ENCODE measurements at regions not wholly inside any gene's neighbourhood (a gene's known extent, or its start where the extent isn't known, plus 50 kb on each side); places are given as distances from the start of the nearest gene placed in this dataset.
"Not testable (repeated sequence)": the region's sequence is repeated elsewhere in the genome, so short reads cannot be mapped to it uniquely, and the experiment has no call there.

DNA sequence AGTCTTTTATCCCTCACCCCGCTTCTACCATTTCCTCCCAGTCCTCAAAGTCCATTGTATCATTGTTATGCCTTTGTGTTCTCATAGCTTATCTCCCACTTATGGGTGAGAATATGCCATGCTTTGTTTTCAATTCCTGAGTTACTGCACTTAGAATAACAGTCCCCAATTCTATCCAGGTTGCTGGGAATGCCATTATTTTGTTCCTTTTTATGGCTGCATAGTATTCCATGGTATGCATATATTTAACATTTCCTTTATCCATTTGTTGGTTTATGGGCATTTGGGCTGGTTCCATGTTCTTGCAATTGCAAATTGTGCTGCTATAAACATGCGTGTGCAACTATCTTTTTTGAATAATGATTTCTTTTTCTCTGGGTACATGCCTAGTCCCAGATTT lies 114.9 kb downstream of the VPREB1 start:
- Histone ChIP-seq H3K36me3 (no peaks in the 10 kb centered on the region), H3K9me3 (no peaks in the 10 kb centered on the region), H3K4me3 (no peak overlapping the region), H3K27me3 (peaks cover 21% of the 10 kb centered on the region)
- no peak for DNase-seq

DNA sequence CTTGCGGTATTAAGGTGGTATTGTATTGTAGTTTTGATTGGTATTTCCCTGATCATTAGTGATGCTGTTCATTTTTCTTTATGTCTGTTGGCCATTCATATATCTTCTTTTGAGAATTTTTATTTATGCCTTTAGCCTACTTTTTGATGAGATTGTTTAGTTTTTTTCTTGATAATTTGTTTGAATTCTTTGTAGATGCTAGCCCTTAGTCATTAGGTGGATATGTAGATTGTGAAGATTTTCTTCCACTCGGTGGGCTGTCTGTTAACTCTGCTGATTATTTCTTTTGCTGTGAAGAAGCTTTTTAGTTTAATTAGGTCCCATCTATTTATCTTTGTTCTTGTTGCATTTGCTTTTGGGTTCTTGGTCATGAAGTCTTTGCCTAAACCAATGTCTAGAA lies 115.4 kb downstream of the VPREB1 start:
- DNase-seq: no peak
- no peaks in the 10 kb centered on the region for H3K9me3 ChIP-seq
- no peaks in the 10 kb centered on the region for H3K36me3 ChIP-seq
- peaks cover 21% of the 10 kb centered on the region for H3K27me3 ChIP-seq
- H3K4me3 ChIP-seq: no peak overlapping the region

GRCh38 chr22:22362311-22362710 lies 117.7 kb downstream of the VPREB1 start:
- Histone ChIP-seq H3K36me3 (no peaks in the 10 kb centered on the region), H3K9me3 (no peaks in the 10 kb centered on the region), H3K4me3 (no peak overlapping the region), H3K27me3 (peaks cover 31% of the 10 kb centered on the region)
- no peak for DNase-seq

- Histone ChIP-seq H3K4me3 (no peak overlapping the region), H3K9me3 (no peaks in the 10 kb centered on the region), H3K27me3 (peaks cover 36% of the 10 kb centered on the region), H3K36me3 (no peaks in the 10 kb centered on the region)
- DNase-seq: no peak
Observed at GRCh38 chr22:22362936-22363335, 118.3 kb downstream of the VPREB1 start.

DNA sequence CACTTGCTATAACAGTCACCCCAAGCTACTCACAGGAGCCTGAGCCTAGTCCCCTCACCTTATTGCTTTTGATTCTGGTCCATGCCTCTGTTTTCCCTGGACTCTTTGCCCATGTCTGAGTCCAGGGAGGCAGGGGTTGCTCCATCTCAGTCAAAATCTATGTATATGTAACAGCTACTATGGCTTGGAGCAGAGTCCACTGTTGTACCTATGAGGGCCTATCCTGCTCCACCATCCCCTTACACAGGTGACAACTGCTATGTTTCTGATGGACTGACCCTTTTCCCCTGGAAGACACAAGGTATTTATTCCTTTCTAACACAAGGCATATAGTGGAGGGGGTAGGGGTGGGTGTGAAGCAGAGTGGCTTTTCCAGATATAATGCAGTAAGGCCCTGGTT lies 119.6 kb downstream of the VPREB1 start:
- Histone ChIP-seq H3K27me3 (peaks cover 38% of the 10 kb centered on the region), H3K36me3 (no peaks in the 10 kb centered on the region), H3K4me3 (no peak overlapping the region), H3K9me3 (no peaks in the 10 kb centered on the region)
- no peak for DNase-seq

GRCh38 chr22:22366537-22366936 lies 122.0 kb downstream of the VPREB1 start:
- H3K9me3 ChIP-seq: no peaks in the 10 kb centered on the region
- no peak for DNase-seq
- H3K4me3 ChIP-seq: no peak overlapping the region
- H3K36me3 ChIP-seq: no peaks in the 10 kb centered on the region
- H3K27me3 ChIP-seq: peaks cover 24% of the 10 kb centered on the region

DNA sequence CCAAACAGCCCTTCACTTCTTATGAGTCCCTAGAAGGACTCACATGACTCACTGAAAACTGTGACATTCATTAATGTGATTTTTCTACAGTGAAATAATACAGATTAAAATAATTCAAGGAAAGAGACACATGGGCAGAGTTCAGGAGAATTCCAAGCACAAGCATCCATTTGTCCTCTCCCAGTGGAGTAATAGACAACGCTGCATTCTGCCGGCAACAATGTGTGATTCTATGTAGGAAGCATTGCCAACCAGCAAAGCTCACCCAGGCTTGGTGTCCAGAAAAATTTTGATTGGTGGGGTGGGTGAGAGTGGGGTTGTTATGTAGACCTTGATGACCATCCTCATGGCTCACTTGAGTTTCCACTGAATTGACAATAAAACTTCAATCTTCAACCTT lies 123.9 kb downstream of the VPREB1 start:
- no peak for DNase-seq

GRCh38 chr22:22369219-22369963 lies 124.8 kb downstream of the VPREB1 start:
- H3K27me3 ChIP-seq: peaks cover 21% of the 10 kb centered on the region
- DNase-seq, H3K4me3 ChIP-seq, H3K36me3 ChIP-seq, H3K9me3 ChIP-seq: not testable (repeated sequence)

More for the DNA sequence above, 123.9 kb downstream of the VPREB1 start:
- Histone ChIP-seq H3K27me3 (peaks cover 21% of the 10 kb centered on the region), H3K36me3 (no peaks in the 10 kb centered on the region), H3K4me3 (no peak overlapping the region), H3K9me3 (no peaks in the 10 kb centered on the region)

DNA sequence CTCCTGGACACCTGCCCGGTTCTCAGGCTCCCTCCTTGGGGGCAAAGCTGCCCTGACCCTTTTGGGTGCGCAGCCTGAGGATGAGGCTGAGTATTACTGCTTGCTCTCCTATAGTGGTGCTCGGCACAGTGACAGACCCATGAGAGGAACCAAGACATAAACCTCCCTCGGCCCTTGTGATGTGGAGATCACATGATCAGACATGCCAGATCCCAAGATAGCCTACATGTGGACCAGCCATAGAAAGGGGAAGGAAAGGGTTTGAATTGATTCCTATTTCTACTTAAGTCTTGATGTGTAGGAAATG lies 125.3 kb downstream of the VPREB1 start:
- H3K27me3 ChIP-seq: peaks cover 21% of the 10 kb centered on the region
- DNase-seq: no peak
- H3K4me3 ChIP-seq: no peak overlapping the region
- H3K9me3 ChIP-seq: no peaks in the 10 kb centered on the region
- H3K36me3 ChIP-seq: no peaks in the 10 kb centered on the region

GRCh38 chr22:22371031-22371541 lies 126.5 kb downstream of the VPREB1 start:
- DNase-seq: no peak
- Histone ChIP-seq H3K9me3 (no peaks in the 10 kb centered on the region), H3K4me3 (no peak overlapping the region), H3K36me3 (no peaks in the 10 kb centered on the region), H3K27me3 (peaks cover 20% of the 10 kb centered on the region)

- DNase-seq: no peak
Observed at GRCh38 chr22:22372086-22372485, 127.5 kb downstream of the VPREB1 start.

GRCh38 chr22:22374163-22374562 lies 129.6 kb downstream of the VPREB1 start:
- DNase-seq: no peak
- Histone ChIP-seq H3K27me3 (no peaks in the 10 kb centered on the region; the same call in 1 of the 2 replicates), H3K4me3 (no peak overlapping the region), H3K36me3 (no peaks in the 10 kb centered on the region), H3K9me3 (no peaks in the 10 kb centered on the region)

More at GRCh38 chr22:22372086-22372485, 127.5 kb downstream of the VPREB1 start:
- H3K36me3 ChIP-seq: no peaks in the 10 kb centered on the region
- H3K4me3 ChIP-seq: no peak overlapping the region
- no peaks in the 10 kb centered on the region for H3K9me3 ChIP-seq
- peaks cover 10% of the 10 kb centered on the region for H3K27me3 ChIP-seq

DNA sequence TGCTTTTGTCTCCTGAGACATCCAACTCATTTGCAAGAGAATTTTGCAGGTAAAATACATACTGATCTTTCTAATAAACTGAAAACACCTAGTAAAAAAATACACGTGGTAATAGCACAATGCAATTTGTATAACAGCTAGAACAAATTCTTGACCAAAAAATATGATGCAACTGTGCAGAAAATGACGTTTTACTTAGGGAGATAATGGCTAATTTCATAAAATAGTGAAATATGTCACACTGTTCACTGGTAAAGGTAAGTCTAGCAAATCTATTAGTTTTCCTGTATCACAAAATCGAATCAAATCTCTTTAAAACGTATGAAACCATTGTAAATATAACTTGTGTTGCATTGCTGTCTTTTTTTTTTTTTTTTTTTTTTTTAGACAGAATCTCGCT lies 130.0 kb downstream of the VPREB1 start:
- Histone ChIP-seq H3K36me3 (no peaks in the 10 kb centered on the region), H3K27me3 (no peaks in the 10 kb centered on the region; the same call in 1 of the 2 replicates), H3K4me3 (no peak overlapping the region), H3K9me3 (no peaks in the 10 kb centered on the region)
- no peak for DNase-seq

GRCh38 chr22:22375576-22376351 lies 131.2 kb downstream of the VPREB1 start:
- Histone ChIP-seq H3K36me3 (no peaks in the 10 kb centered on the region), H3K9me3 (no peaks in the 10 kb centered on the region), H3K4me3 (no peak overlapping the region), H3K27me3 (no peaks in the 10 kb centered on the region; the same call in 1 of the 2 replicates)
- DNase-seq: no peak

- H3K9me3 ChIP-seq: no peaks in the 10 kb centered on the region
- DNase-seq: no peak
- H3K36me3 ChIP-seq: no peaks in the 10 kb centered on the region
- no peak overlapping the region for H3K4me3 ChIP-seq
- H3K27me3 ChIP-seq: no peaks in the 10 kb centered on the region; the same call in 1 of the 2 replicates
Observed at GRCh38 chr22:22376352-22376706, 131.7 kb downstream of the VPREB1 start.

DNA sequence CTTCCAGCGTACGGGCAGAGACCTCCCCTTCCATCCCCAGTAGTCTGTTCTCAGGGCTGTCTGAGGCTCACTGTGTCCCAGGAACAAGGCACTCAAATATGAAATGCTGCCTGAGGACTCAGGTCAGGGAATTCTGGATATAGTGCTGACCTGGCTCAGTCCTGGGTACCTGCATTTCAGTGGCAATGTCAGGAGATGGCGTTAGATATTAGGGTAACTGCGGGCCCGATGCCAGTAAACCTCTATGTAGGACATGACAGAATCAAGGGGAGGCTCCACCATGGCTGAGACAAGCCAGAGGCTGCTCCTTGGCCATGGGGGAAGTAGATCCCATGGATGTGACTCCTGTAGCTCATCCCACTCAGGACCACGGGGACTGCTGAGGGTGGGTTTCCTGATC lies 131.7 kb downstream of the ZNF280B start:
- not testable (repeated sequence) for H3K36me3 ChIP-seq, H3K27me3 ChIP-seq, DNase-seq, H3K4me3 ChIP-seq, H3K9me3 ChIP-seq

GRCh38 chr22:22377335-22377734 lies 131.2 kb downstream of the ZNF280B start:
- H3K9me3 ChIP-seq: no peaks in the 10 kb centered on the region
- peaks cover 3% of the 10 kb centered on the region; the same call in 1 of the 2 replicates for H3K27me3 ChIP-seq
- no peaks in the 10 kb centered on the region for H3K36me3 ChIP-seq
- no peak for DNase-seq
- no peak overlapping the region for H3K4me3 ChIP-seq
